Memory B cell (primary cell): ENCODE measurements at regions not wholly inside any gene's neighbourhood (a gene's known extent, or its start where the extent isn't known, plus 50 kb on each side); places are given as distances from the start of the nearest gene placed in this dataset.

Source experiments
- ATAC-seq: fragments of 150-1000 bp; cut with Tn5 transposase; 2 replicates; pipeline ENCODE4 v1.10.0; 2021; ENCODE audit warnings: low read depth, mild to moderate bottlenecking, moderate library complexity
- DNase-seq, 2 donors: peaks; one replicate each; pipeline ENCODE4 v3.0.0; 2022; ENCODE audit warnings: low spot score in 2 of 2
- H3K27ac Mint-ChIP-seq: one replicate; pipeline ENCODE4 v1.8.0; 2022; ENCODE audit warnings: mild to moderate bottlenecking, moderate library complexity, mixed read lengths
- H3K27me3 Mint-ChIP-seq: one replicate; pipeline ENCODE4 v1.8.0; 2022; ENCODE audit warnings: mixed read lengths
- H3K36me3 Mint-ChIP-seq: one replicate; pipeline ENCODE4 v1.8.0; 2022; ENCODE audit warnings: mild to moderate bottlenecking, mixed read lengths
- H3K4me1 Mint-ChIP-seq: one replicate; pipeline ENCODE4 v1.8.0; 2022; ENCODE audit warnings: mixed read lengths
- H3K4me3 Mint-ChIP-seq: one replicate; pipeline ENCODE4 v1.8.0; 2022; ENCODE audit warnings: mild to moderate bottlenecking, moderate library complexity, mixed read lengths
- H3K9me3 Mint-ChIP-seq: one replicate; pipeline ENCODE4 v1.8.0; 2022; ENCODE audit warnings: mixed read lengths

- Mint-ChIP-seq H3K36me3 (no peaks in the 10 kb centered on the region), H3K9me3 (peaks cover 4% of the 10 kb centered on the region), H3K4me1 (no peaks in the 10 kb centered on the region), H3K27ac (no peak overlapping the region), H3K27me3 (no peaks in the 10 kb centered on the region), H3K4me3 (no peak overlapping the region)
- DNase-seq (no peak), ATAC-seq (no peak)
Measured at GRCh38 chr1:95982711-95983110, 738.9 kb upstream of the PTBP2 start.

DNA sequence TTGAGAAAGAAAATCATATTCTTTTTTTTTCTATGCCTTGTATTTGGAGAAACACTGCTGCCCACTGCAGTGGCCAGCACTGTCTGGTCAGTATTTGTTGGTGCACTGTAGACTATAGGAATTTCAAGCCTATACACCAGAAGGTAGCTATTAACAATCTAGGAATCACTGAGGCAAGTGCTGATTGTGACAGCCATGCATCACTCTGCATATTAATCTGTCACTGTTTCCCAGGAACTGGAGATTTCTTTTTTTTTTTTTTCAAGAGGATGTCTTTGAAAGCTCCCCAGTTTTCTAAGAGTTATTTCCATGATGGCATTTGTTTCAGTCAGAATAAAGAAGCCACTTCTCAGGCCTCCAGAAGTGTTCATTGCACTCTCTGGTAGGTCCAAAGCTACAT is 737.8 kb upstream of the PTBP2 start:
- DNase-seq (no peak), ATAC-seq (no peak)
- Mint-ChIP-seq H3K36me3 (no peaks in the 10 kb centered on the region), H3K27me3 (no peaks in the 10 kb centered on the region), H3K4me3 (no peak overlapping the region), H3K4me1 (no peaks in the 10 kb centered on the region), H3K9me3 (peaks cover 4% of the 10 kb centered on the region), H3K27ac (no peak overlapping the region)

- ATAC-seq (no peak), DNase-seq (no peak)
- no peaks in the 10 kb centered on the region for H3K4me1 Mint-ChIP-seq
- H3K36me3 Mint-ChIP-seq, result no peaks in the 10 kb centered on the region
- H3K27me3 Mint-ChIP-seq, result no peaks in the 10 kb centered on the region
- H3K27ac Mint-ChIP-seq, result no peak overlapping the region
- H3K4me3 Mint-ChIP-seq, result no peak overlapping the region
- H3K9me3 Mint-ChIP-seq, result peaks cover 3% of the 10 kb centered on the region
Measured at GRCh38 chr1:95984798-95985374, 736.7 kb upstream of the PTBP2 start.

- no peak overlapping the region for H3K27ac Mint-ChIP-seq
- ATAC-seq (no peak), DNase-seq (no peak)
- no peaks in the 10 kb centered on the region for H3K36me3 Mint-ChIP-seq
- H3K27me3 Mint-ChIP-seq, result no peaks in the 10 kb centered on the region
- no peak overlapping the region for H3K4me3 Mint-ChIP-seq
- H3K4me1 Mint-ChIP-seq, result no peaks in the 10 kb centered on the region
- peaks cover 3% of the 10 kb centered on the region for H3K9me3 Mint-ChIP-seq
Measured at GRCh38 chr1:95990033-95990432, 731.6 kb upstream of the PTBP2 start.

GRCh38 chr1:95991787-95992520 is 729.6 kb upstream of the PTBP2 start:
- no peak overlapping the region for H3K27ac Mint-ChIP-seq
- no peaks in the 10 kb centered on the region for H3K27me3 Mint-ChIP-seq
- H3K9me3 Mint-ChIP-seq, result peaks cover 1% of the 10 kb centered on the region
- H3K36me3 Mint-ChIP-seq, result no peaks in the 10 kb centered on the region
- DNase-seq, result no peak
- no peak for ATAC-seq
- no peaks in the 10 kb centered on the region for H3K4me1 Mint-ChIP-seq
- H3K4me3 Mint-ChIP-seq, result no peak overlapping the region

GRCh38 chr1:95994643-95995042 is 726.9 kb upstream of the PTBP2 start:
- no peaks in the 10 kb centered on the region for H3K4me1 Mint-ChIP-seq
- no peaks in the 10 kb centered on the region for H3K27me3 Mint-ChIP-seq
- no peaks in the 10 kb centered on the region for H3K36me3 Mint-ChIP-seq
- H3K9me3 Mint-ChIP-seq, result peaks cover 1% of the 10 kb centered on the region
- ATAC-seq (no peak), DNase-seq (no peak)
- no peak overlapping the region for H3K27ac Mint-ChIP-seq
- no peak overlapping the region for H3K4me3 Mint-ChIP-seq

DNA sequence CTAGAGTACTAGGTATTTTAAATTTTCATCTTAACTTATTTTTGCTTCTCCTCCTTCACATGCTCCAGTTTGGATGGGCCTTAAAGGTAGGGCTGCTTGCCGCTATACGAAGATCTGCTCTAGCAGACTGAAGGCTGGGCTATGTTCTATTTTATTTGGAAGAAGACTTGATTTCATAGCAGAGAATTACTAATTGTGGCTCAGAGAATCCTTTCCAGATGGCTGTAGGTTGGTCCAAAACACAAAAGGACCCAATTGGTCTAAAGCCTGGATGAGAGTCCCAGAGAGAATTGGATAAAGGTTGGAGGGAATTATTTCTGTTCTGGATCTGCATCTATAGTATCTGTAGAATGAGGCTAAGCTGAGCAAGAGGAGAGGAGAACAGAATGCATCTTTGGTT is 719.4 kb upstream of the PTBP2 start:
- no peak overlapping the region for H3K4me3 Mint-ChIP-seq
- H3K36me3 Mint-ChIP-seq, result no peaks in the 10 kb centered on the region
- H3K27me3 Mint-ChIP-seq, result no peaks in the 10 kb centered on the region
- no peaks in the 10 kb centered on the region for H3K4me1 Mint-ChIP-seq
- no peak for ATAC-seq
- no peak overlapping the region for H3K27ac Mint-ChIP-seq
- no peak for DNase-seq
- no peaks in the 10 kb centered on the region for H3K9me3 Mint-ChIP-seq

DNA sequence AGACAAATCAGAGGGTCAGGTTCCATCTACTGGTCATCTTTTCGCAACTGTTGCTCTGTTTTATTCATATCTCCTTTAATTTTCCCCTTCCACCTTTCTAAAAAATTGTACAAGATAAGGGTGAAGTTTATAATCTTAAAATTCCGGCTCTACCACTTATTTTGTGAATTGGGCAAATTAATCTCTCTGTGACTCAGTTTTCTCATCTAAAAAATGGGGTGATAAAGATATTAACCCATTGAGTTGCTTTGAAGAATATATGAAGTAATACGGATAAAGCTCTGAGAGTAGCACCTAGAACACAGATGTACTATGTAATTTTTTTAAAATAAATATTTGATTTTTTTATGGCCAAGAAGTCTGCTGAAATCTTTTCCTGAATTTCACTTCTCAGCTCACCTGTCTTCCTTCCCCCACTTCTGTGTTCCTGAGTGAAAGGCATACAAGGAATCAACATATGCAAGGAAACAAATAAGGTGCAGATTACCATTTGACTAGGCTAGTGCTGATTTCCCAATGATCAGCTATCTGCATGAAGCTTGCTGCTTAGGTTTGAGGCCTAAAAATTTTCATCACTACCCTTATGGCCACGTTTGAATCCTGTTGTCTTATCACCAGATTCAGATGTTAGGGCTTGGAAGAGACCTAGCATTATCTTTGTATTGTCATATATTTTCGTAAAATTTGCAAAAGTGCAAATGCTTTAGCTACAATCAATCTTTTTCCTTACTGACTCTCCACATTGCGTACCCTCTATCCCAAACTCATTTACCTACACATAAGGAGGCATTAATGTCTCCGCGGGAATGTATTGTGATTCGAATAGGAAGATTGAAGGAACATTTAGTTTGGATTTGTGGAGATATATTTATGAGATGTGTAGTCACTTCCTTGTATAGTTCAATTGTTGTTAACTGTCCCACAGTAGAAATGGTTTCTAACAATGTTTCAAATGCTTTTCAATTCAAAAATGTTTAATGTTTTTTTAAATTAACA is 718.3 kb upstream of the PTBP2 start:
- DNase-seq, result no peak
- H3K4me1 Mint-ChIP-seq, result no peaks in the 10 kb centered on the region
- H3K4me3 Mint-ChIP-seq, result no peak overlapping the region
- ATAC-seq, result no peak
- H3K27ac Mint-ChIP-seq, result no peak overlapping the region
- H3K27me3 Mint-ChIP-seq, result no peaks in the 10 kb centered on the region
- no peaks in the 10 kb centered on the region for H3K36me3 Mint-ChIP-seq
- no peaks in the 10 kb centered on the region for H3K9me3 Mint-ChIP-seq

DNA sequence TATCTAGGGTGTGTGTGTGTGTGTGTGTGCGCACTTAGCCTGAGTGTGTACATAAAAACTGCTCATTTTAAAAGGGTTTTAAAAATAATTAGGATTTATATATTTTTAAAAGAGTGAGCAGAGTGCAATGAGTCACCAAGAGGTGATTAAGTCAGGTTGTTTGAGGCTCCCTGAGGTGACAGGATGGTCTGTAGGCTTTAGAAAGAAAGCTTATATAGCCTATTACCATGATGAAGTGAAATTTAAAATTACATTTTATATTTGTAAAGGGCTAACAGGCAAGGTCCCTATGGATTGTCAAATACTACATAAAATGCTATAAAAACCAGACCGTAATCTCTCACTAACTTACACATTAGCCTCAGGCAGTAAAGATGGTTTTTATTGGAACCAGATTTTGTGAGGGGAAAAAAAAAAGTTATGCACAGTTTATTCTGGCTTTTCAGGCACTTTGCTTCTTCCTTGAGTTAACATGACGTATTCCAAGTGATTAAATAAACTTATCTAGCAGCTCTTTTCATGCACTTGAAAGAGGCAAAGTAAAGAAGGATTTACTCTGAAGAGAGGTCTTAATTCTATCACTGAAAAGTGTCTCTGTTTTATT is 711.7 kb upstream of the PTBP2 start:
- Mint-ChIP-seq H3K27ac (no peak overlapping the region), H3K27me3 (no peaks in the 10 kb centered on the region), H3K4me3 (no peak overlapping the region), H3K4me1 (no peaks in the 10 kb centered on the region), H3K9me3 (peaks cover 4% of the 10 kb centered on the region), H3K36me3 (no peaks in the 10 kb centered on the region)
- ATAC-seq (no peak), DNase-seq (no peak)

- no peak for DNase-seq
Measured at GRCh38 chr1:96011606-96012005, 710.0 kb upstream of the PTBP2 start.

DNA sequence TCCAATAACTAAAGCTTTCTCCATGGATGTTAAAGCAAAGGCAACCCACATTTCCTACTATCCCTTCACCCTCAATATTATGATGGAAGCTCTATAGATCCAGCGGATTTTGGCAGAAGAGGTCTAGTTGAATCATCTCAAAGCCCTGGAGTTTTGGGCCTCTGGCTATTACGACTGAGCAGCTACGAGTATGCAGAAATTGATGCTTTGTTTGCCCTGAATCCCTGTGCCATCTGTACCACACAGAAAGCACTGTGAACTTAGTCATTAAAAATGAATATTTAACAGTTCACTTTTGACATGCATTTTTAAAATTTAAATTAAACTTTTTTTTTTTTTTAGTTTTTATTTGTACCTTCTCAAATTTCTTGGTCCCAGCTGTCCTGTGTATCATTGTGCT is 705.4 kb upstream of the PTBP2 start:
- no peak for DNase-seq
- H3K27ac Mint-ChIP-seq, result no peak overlapping the region
- H3K4me3 Mint-ChIP-seq, result no peak overlapping the region
- H3K9me3 Mint-ChIP-seq, result peaks cover 4% of the 10 kb centered on the region
- no peaks in the 10 kb centered on the region for H3K27me3 Mint-ChIP-seq
- ATAC-seq, result no peak
- H3K4me1 Mint-ChIP-seq, result no peaks in the 10 kb centered on the region
- no peaks in the 10 kb centered on the region for H3K36me3 Mint-ChIP-seq

More at GRCh38 chr1:96011606-96012005, 710.0 kb upstream of the PTBP2 start:
- H3K4me1 Mint-ChIP-seq, result no peaks in the 10 kb centered on the region
- H3K27me3 Mint-ChIP-seq, result no peaks in the 10 kb centered on the region
- no peak overlapping the region for H3K4me3 Mint-ChIP-seq
- no peaks in the 10 kb centered on the region for H3K36me3 Mint-ChIP-seq
- ATAC-seq, result no peak
- peaks cover 4% of the 10 kb centered on the region for H3K9me3 Mint-ChIP-seq
- no peak overlapping the region for H3K27ac Mint-ChIP-seq

DNA sequence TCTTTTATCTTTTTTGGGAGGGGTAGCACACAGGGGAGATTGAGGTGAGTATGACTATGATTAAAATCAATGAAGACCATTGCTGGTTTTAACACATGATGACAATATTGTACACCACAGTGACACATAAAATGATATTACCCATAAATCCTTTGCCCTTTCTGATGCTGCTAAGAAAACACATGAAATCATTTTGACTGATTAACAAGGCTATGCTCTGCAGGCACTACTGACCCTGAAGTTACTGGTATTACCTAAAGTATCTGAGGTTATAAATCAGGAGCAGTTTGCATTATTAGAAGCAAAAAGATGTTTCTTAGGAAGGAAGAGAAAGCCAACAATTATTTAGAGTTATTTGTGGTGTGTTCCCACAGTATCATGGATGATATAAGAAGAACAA is 701.2 kb upstream of the PTBP2 start:
- no peaks in the 10 kb centered on the region for H3K9me3 Mint-ChIP-seq
- DNase-seq (no peak), ATAC-seq (no peak)
- no peaks in the 10 kb centered on the region for H3K27me3 Mint-ChIP-seq
- no peak overlapping the region for H3K27ac Mint-ChIP-seq
- H3K36me3 Mint-ChIP-seq, result no peaks in the 10 kb centered on the region
- no peak overlapping the region for H3K4me3 Mint-ChIP-seq
- no peaks in the 10 kb centered on the region for H3K4me1 Mint-ChIP-seq

GRCh38 chr1:96025062-96025461 is 696.5 kb upstream of the PTBP2 start:
- ATAC-seq (no peak), DNase-seq (no peak)
- Mint-ChIP-seq H3K4me1 (no peaks in the 10 kb centered on the region), H3K4me3 (no peak overlapping the region), H3K36me3 (no peaks in the 10 kb centered on the region), H3K27me3 (no peaks in the 10 kb centered on the region), H3K9me3 (no peaks in the 10 kb centered on the region), H3K27ac (no peak overlapping the region)

GRCh38 chr1:96028071-96028470 is 693.5 kb upstream of the PTBP2 start:
- Mint-ChIP-seq H3K9me3 (no peaks in the 10 kb centered on the region), H3K4me3 (no peak overlapping the region), H3K36me3 (no peaks in the 10 kb centered on the region), H3K27me3 (no peaks in the 10 kb centered on the region), H3K4me1 (no peaks in the 10 kb centered on the region), H3K27ac (no peak overlapping the region)
- ATAC-seq, result no peak
- DNase-seq, result no peak
